Endothelial cell of umbilical vein (primary cell): ENCODE measurements at regions not wholly inside any gene's neighbourhood (a gene's known extent, or its start where the extent isn't known, plus 50 kb on each side); places are given as distances from the start of the nearest gene placed in this dataset.

ENCODE experiments used
- CTCF ChIP-seq, 2 donors: IDR thresholded peaks; 1 replicate in 1 of 2; 2 replicates in 1 of 2; pipeline ENCODE4 v1.5.1; 2011; ENCODE audit warnings: low read length in 2 of 2, mild to moderate bottlenecking in 2 of 2, moderate library complexity in 2 of 2, control low read depth in 1 of 2, inconsistent platforms in 1 of 2, low read depth in 1 of 2; ENCODE audit not compliant: insufficient read depth in 1 of 2; ENCODE audit errors: extremely low read depth in 1 of 2
- POLR2A ChIP-seq: IDR thresholded peaks from 2 replicates; pipeline ENCODE4 v1.6.1; 2012; ENCODE audit warnings: low read depth, mild to moderate bottlenecking, control low read depth, low read length

- no peak for TF ChIP-seq POLR2A
- TF ChIP-seq CTCF (IDR thresholded peaks at IDR 0.05; ENCODE audit: extremely low read depth in 1 of 2, insufficient read depth in 1 of 2, low read depth in 1 of 2, low read length in 2 of 2): no peak
Observed at GRCh38 chr9:16255217-16255616, 615.3 kb downstream of the BNC2 start.
